Fibroblast of the aortic adventitia (primary cell): ENCODE measurements at regions not wholly inside any gene's neighbourhood (a gene's known extent, or its start where the extent isn't known, plus 50 kb on each side); places are given as distances from the start of the nearest gene placed in this dataset.

ENCODE experiments used
- DNase-seq: peaks from one replicate; pipeline ENCODE4 v3.0.0-alpha.2; 2010; ENCODE audit warnings: low read depth
- H3K4me3 ChIP-seq: 2 replicates; pipeline ENCODE4 v1.5.1; 2011; ENCODE audit warnings: low read depth, mild to moderate bottlenecking, control low read depth, low read length, moderate library complexity
- CTCF ChIP-seq: IDR thresholded peaks from 2 replicates; pipeline ENCODE4 v1.5.1; 2011; ENCODE audit warnings: mild to moderate bottlenecking, low read length, control low read depth, inconsistent platforms; ENCODE audit not compliant: insufficient read depth

GRCh38 chr4:133694416-133694815, 507.2 kb downstream of the PABPC4L start:
- no peak overlapping the region for H3K4me3 ChIP-seq
- no peak for DNase-seq

GRCh38 chr4:133683967-133684366, 517.6 kb downstream of the PABPC4L start:
- DNase-seq, result no peak
- no peak for TF ChIP-seq CTCF
- H3K4me3 ChIP-seq, result no peak overlapping the region

More at GRCh38 chr4:133694416-133694815, 507.2 kb downstream of the PABPC4L start:
- TF ChIP-seq CTCF, result no peak

GRCh38 chr4:133668061-133668851, 519.2 kb downstream of the PCDH10 start:
- no peak for TF ChIP-seq CTCF
- no peak for DNase-seq
- H3K4me3 ChIP-seq, result no peak overlapping the region

GRCh38 chr4:133647206-133647605, 498.1 kb downstream of the PCDH10 start:
- no peak overlapping the region for H3K4me3 ChIP-seq
- TF ChIP-seq CTCF, result no peak
- DNase-seq, result no peak

GRCh38 chr4:133641191-133641590, 492.1 kb downstream of the PCDH10 start:
- DNase-seq, result no peak
- TF ChIP-seq CTCF, result no peak
- H3K4me3 ChIP-seq, result no peak overlapping the region

GRCh38 chr4:133638751-133639150, 489.7 kb downstream of the PCDH10 start:
- TF ChIP-seq CTCF, result no peak
- DNase-seq, result no peak

GRCh38 chr4:133637161-133637560, 488.1 kb downstream of the PCDH10 start:
- no peak for DNase-seq
- H3K4me3 ChIP-seq, result no peak overlapping the region
- no peak for TF ChIP-seq CTCF

More at GRCh38 chr4:133638751-133639150, 489.7 kb downstream of the PCDH10 start:
- no peak overlapping the region for H3K4me3 ChIP-seq
